GM12865 (cell line): ENCODE measurements at regions not wholly inside any gene's neighbourhood (a gene's known extent, or its start where the extent isn't known, plus 50 kb on each side); places are given as distances from the start of the nearest gene placed in this dataset.

ENCODE experiments used
- DNase-seq: peaks from one replicate; pipeline ENCODE4 v3.0.0; 2010; ENCODE audit warnings: low read depth
- H3K4me3 ChIP-seq: 2 replicates; pipeline ENCODE4 v1.5.1; 2011; ENCODE audit warnings: mild to moderate bottlenecking, low read depth, low read length, control low read depth
- TF ChIP-seq, protein P1 (sequence below): IDR thresholded peaks from 2 replicates; pipeline ENCODE4 v1.5.1; 2011; ENCODE audit warnings: low read length, control low read depth, low read depth, inconsistent platforms; ENCODE audit not compliant: insufficient read depth; ENCODE audit errors: missing control alignments

DNA sequence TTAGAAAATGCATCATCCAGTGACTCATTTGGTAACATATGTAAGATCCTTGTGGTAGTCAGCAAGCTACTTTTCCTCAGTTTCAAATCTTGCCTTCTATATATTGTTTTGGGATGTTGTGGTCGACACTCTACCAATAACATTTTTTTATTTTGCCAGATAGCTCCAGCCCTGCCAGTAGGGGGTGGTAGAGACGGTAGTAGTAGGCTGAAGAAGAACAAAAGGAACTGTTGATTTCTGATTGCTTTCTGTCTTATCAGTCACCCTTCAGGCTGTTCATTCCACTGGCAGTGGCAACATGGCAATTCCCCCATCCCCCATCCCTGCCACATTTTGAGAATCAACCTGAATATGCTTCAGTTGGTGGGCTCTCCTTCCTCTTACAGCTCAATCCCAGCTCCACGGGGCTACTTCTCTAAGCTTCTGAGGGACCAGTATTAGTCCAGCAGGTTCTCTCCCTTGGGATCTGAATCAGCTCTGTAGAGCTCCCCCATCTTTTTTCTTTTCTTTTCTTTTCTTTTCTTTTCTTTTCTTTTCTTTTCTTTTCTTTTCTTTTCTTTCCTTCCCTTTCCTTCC is 171.5 kb upstream of the VEGFC start:
- peak; percentile 32 for DNase-seq
- TF ChIP-seq, protein P1, sequence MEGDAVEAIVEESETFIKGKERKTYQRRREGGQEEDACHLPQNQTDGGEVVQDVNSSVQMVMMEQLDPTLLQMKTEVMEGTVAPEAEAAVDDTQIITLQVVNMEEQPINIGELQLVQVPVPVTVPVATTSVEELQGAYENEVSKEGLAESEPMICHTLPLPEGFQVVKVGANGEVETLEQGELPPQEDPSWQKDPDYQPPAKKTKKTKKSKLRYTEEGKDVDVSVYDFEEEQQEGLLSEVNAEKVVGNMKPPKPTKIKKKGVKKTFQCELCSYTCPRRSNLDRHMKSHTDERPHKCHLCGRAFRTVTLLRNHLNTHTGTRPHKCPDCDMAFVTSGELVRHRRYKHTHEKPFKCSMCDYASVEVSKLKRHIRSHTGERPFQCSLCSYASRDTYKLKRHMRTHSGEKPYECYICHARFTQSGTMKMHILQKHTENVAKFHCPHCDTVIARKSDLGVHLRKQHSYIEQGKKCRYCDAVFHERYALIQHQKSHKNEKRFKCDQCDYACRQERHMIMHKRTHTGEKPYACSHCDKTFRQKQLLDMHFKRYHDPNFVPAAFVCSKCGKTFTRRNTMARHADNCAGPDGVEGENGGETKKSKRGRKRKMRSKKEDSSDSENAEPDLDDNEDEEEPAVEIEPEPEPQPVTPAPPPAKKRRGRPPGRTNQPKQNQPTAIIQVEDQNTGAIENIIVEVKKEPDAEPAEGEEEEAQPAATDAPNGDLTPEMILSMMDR = peak; percentile 39
- H3K4me3 ChIP-seq = no peak overlapping the region

DNA sequence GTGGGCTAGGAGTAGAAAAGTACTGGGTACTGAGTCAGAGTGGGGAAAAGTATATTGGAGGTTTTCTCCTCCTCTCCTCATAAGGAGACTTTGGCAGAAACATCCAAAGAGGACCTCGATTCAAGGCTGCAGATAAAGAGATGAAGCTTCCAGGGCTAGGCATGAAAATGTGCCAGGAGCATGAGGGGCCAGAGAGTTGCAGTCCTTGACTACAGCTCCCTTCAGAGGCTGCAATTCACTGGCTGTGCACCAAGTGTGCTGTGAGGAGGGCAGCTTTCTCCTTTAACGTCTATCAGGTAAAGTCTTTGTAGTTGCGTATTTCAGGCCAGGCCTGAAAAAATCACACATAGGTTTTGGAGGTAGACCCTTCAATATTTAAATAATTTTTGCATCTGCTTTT is 174.9 kb upstream of the VEGFC start:
- no peak for DNase-seq

DNA sequence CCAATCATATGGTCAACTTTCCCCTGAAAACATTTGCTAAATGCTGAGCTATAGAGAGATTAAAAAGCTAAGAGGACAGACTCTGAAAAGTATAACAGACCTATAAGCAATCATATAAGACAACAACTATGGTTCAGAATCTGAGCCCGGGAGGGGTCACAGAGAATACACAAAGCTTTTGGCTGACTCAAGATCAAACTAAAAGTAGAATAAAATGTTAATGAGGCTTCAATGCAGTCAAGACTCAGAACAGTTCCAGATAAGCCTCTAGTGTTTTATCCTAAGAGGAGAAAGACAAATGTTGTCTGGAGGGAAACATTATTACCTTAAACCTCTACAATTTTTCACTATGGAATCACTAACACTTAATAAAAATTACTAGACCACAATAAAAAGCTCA is 175.4 kb upstream of the VEGFC start:
- H3K4me3 ChIP-seq = no peak overlapping the region
- DNase-seq = no peak
- TF ChIP-seq, protein P1 = no peak

More for the DNA sequence above, 174.9 kb upstream of the VEGFC start:
- TF ChIP-seq, protein P1 = no peak
- no peak overlapping the region for H3K4me3 ChIP-seq

DNA sequence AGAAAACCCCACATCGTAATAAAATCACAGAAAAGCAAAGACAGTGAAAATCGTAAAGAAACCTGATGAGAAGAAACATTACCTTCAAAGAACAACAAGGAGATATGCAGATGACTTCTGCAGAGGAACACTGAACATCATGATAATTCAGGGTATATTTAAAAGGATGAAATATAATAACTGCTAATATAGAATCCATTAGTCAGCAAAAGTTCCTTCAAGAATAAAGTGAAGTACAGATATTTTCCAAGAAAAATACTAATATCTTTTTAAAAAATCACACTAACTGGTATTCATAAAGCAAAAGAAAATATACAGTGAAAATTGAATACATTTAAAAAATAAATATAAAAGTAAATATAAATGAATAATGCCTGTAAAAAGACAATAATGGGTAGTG is 176.3 kb upstream of the VEGFC start:
- no peak for DNase-seq
- TF ChIP-seq, protein P1 = no peak
- H3K4me3 ChIP-seq = no peak overlapping the region

DNA sequence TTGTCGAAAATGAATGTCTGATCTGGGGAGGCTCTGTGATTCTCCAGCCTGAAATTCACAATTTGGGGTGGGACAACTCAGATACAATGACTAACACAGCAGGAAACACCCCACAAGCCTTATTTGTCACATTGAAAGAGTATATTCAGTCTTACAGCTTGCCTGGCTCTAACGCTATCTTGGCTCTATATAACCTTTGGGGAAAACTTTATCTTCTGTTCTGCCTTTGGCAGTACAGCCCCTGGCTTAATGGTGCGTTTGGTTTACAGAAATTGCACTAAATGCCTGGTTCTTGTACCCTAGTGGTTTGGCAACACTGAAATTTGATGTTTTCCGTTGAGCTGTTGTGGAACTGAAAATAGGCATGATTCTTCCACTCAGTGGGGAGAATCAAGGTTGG is 178.1 kb upstream of the VEGFC start:
- DNase-seq = no peak
- no peak overlapping the region for H3K4me3 ChIP-seq
- TF ChIP-seq, protein P1 = no peak

DNA sequence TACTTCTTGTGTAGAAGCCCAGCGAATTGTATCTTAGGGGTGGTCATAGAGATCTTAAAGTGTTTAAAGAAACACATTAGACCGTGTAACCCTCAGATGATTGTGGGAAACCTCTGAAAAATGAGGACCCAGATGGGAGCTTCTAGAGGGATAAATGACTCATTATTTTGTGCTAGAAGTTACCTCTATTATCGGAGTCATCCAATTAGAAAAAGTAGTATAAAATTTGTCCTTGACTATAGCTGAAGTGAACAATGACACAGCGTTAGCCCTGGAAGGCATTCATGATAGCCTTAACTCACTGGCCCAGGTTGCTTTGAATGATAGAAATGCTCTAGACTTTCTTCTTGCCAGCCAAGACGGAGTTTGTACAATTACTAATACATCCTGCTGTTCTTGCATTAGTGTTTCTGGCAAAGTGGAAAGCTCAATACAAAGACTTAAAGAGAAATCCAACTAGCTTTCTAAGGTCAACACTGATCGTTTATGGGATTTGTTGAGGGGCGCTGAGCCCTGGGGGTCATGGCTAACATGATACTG is 178.9 kb upstream of the VEGFC start:
- TF ChIP-seq, protein P1 = no peak
- no peak for DNase-seq
- no peak overlapping the region for H3K4me3 ChIP-seq

DNA sequence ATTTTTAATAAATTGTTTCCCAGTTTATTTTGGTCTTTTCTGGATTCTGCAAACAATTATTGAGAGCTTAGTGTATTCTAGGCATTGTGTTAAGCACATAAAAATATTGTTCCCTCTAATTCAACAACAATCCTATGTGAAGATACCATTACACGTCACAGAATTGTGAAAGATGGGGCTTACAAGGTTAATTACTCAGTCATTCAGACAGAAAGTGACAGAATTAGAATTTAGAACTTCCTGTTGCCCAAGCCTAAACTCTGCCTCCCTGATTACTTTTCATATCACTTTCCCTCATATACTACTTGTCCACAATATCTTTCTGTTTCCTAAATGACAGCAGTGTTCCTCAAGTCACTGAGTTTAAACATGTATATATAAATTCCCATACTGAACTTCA is 186.7 kb upstream of the VEGFC start:
- TF ChIP-seq, protein P1 = no peak
- DNase-seq = no peak
- H3K4me3 ChIP-seq = no peak overlapping the region
